ENCODE measurements at regions not wholly inside any gene's neighbourhood (a gene's known extent, or its start where the extent isn't known, plus 50 kb on each side); places are given as distances from the start of the nearest gene placed in this dataset.

DNA sequence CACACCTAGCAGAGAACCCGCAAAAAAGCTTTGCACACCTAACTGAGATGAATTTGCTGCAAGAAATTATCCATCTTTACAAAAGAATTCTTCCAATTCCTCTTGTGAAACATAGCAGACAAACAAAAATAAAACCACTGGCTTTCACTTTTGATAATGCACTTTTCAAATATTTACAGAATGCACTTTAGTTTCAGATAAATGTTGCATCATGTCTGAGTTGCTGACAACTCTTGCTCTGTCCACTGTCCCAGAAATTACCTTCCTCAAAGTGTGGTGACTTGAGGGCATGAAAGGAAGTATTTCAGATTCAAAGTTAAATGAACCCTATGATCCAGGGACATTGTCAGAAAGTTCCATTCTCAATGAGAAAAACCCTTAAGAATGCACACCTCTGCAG is 256.2 kb upstream of the PARD3B start:
- TF ChIP-seq, protein P1, sequence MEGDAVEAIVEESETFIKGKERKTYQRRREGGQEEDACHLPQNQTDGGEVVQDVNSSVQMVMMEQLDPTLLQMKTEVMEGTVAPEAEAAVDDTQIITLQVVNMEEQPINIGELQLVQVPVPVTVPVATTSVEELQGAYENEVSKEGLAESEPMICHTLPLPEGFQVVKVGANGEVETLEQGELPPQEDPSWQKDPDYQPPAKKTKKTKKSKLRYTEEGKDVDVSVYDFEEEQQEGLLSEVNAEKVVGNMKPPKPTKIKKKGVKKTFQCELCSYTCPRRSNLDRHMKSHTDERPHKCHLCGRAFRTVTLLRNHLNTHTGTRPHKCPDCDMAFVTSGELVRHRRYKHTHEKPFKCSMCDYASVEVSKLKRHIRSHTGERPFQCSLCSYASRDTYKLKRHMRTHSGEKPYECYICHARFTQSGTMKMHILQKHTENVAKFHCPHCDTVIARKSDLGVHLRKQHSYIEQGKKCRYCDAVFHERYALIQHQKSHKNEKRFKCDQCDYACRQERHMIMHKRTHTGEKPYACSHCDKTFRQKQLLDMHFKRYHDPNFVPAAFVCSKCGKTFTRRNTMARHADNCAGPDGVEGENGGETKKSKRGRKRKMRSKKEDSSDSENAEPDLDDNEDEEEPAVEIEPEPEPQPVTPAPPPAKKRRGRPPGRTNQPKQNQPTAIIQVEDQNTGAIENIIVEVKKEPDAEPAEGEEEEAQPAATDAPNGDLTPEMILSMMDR (IDR thresholded peaks at IDR 0.05), result no peak
- TF ChIP-seq POLR2A (IDR thresholded peaks at IDR 0.05), result no peak
